SK-N-SH (cell line): ENCODE measurements at regions not wholly inside any gene's neighbourhood (a gene's known extent, or its start where the extent isn't known, plus 50 kb on each side); places are given as distances from the start of the nearest gene placed in this dataset.
A peak's percentile ranks its signal among the peaks of the same experiment; 100 is the strongest.

Experiments
- CTCF ChIA-PET: fragments of 300-600, 350-600 bp; formaldehyde crosslinking; extraction: SDS; loops from one replicate; lab custom pipeline; 2021; lab: Yijun Ruan, JAX
- POLR2A ChIA-PET: fragments of 350-600 bp; sonication (Branson Sonifier 250); formaldehyde crosslinking; extraction: SDS; loops from one replicate; lab custom pipeline; 2020; ENCODE audit warnings: antibody characterized with exemption, inconsistent platforms; lab: Yijun Ruan, JAX
- DNase-seq: peaks from one replicate; pipeline ENCODE4 v3.0.0; 2012
- H2AFZ ChIP-seq: fragments of 200-600 bp; sonication (generic); 2 replicates; pipeline ENCODE4 v1.8.1; 2016; ENCODE audit warnings: antibody characterized with exemption, mild to moderate bottlenecking, low read depth
- H3F3A ChIP-seq: fragments of 200-600 bp; sonication (generic); replicated peaks from 2 replicates; pipeline ENCODE3; 2016; ENCODE audit warnings: antibody characterized with exemption, mild to moderate bottlenecking; ENCODE audit not compliant: insufficient read depth
- H3K27ac ChIP-seq, 2 experiments: fragments of 200-500 bp in 1 of 2; fragments of 200-600 bp in 1 of 2; sonication (Bioruptor generic) in 1 of 2; sonication (generic), shearing (Covaris generic) in 1 of 2; 2 replicates each; pipeline versions ENCODE4 v1.5.1 to v1.6.1; 2014 to 2016; ENCODE audit warnings: low read depth in 2 of 2, inconsistent platforms in 1 of 2, low read length in 1 of 2, mild to moderate bottlenecking in 1 of 2, mixed read lengths in 1 of 2
- H3K27me3 ChIP-seq: fragments of 200-600 bp; sonication (generic), shearing (Covaris generic); 2 replicates; pipeline ENCODE4 v1.6.1; 2016; ENCODE audit warnings: mixed run types; ENCODE audit not compliant: insufficient read depth
- H3K36me3 ChIP-seq, 2 experiments: fragments of 200-500 bp in 1 of 2; fragments of 200-600 bp in 1 of 2; sonication (Bioruptor generic) in 1 of 2; sonication (generic) in 1 of 2; replicated peaks in 1 of 2; 2 replicates each; pipeline versions ENCODE3 to v1.5.1; 2014 to 2016; ENCODE audit warnings: low read length in 1 of 2, mild to moderate bottlenecking in 1 of 2; ENCODE audit not compliant: insufficient read depth in 2 of 2, control insufficient read depth in 1 of 2
- H3K4me1 ChIP-seq, 2 experiments: fragments of 200-500 bp in 1 of 2; fragments of 200-600 bp in 1 of 2; sonication (Bioruptor generic) in 1 of 2; sonication (generic), shearing (Covaris generic) in 1 of 2; 2 replicates each; pipeline versions ENCODE4 v1.5.1 to v1.6.1; 2014 to 2016; ENCODE audit warnings: low read depth in 1 of 2, low read length in 1 of 2, mixed run types in 1 of 2; ENCODE audit not compliant: insufficient read depth in 2 of 2, control insufficient read depth in 1 of 2
- H3K4me2 ChIP-seq: fragments of 200-600 bp; sonication (generic), shearing (Covaris generic); 2 replicates; pipeline ENCODE4 v1.6.1; 2017; ENCODE audit warnings: mixed run types
- H3K4me3 ChIP-seq, 2 experiments: fragments of 200-500 bp in 1 of 2; fragments of 200-600 bp in 1 of 2; sonication (Bioruptor generic) in 1 of 2; sonication (generic), shearing (Covaris generic) in 1 of 2; 2 replicates each; pipeline versions ENCODE4 v1.5.1 to v1.8.1; 2014 to 2016; ENCODE audit warnings: low read depth in 2 of 2, inconsistent platforms in 1 of 2, low read length in 1 of 2, mild to moderate bottlenecking in 1 of 2, mixed read lengths in 1 of 2, moderate library complexity in 1 of 2
- H3K79me2 ChIP-seq: fragments of 200-600 bp; sonication (generic); 2 replicates; pipeline ENCODE4 v1.8.1; 2017; ENCODE audit warnings: mild to moderate bottlenecking; ENCODE audit not compliant: insufficient read depth
- H3K9ac ChIP-seq: fragments of 200-600 bp; sonication (generic); 2 replicates; pipeline ENCODE4 v1.6.1; 2017; ENCODE audit warnings: mixed run types
- H3K9me2 ChIP-seq: fragments of 200-600 bp; sonication (generic); 2 replicates; pipeline ENCODE4 v1.6.1; 2017; ENCODE audit warnings: mixed run types
- H3K9me3 ChIP-seq: fragments of 200-600 bp; sonication (generic); 2 replicates; pipeline ENCODE4 v1.6.1; 2017; ENCODE audit warnings: mixed run types, mild to moderate bottlenecking, moderate library complexity
- H4K20me1 ChIP-seq: fragments of 200-600 bp; sonication (generic); 2 replicates; pipeline ENCODE4 v1.6.1; 2017; ENCODE audit warnings: mild to moderate bottlenecking, mixed run types; ENCODE audit not compliant: insufficient read depth
- CHD2 ChIP-seq: fragments of 150-350 bp; IDR thresholded peaks from 2 replicates; pipeline ENCODE4 v1.6.1; 2018; ENCODE audit warnings: low read length; ENCODE audit not compliant: partially characterized antibody
- CTCF ChIP-seq: fragments of 200-600 bp; sonication (generic); IDR thresholded peaks from 2 replicates; pipeline ENCODE4 v1.6.1; 2017; ENCODE audit warnings: antibody characterized with exemption, mild to moderate bottlenecking, moderate library complexity
- EP300 ChIP-seq, 2 experiments: IDR thresholded peaks; 2 replicates each; pipeline versions ENCODE4 v1.4.0 to v1.6.1; 2012; ENCODE audit warnings: borderline replicate concordance in 1 of 2, low read depth in 1 of 2, low read length in 1 of 2
- FOSL2 ChIP-seq: IDR thresholded peaks from 2 replicates; pipeline ENCODE4 v1.4.0; 2012; ENCODE audit warnings: low read depth, mild to moderate bottlenecking, moderate library complexity, borderline replicate concordance
- FOXM1 ChIP-seq: IDR thresholded peaks from 2 replicates; pipeline ENCODE4 v1.4.0; 2012; ENCODE audit warnings: low read depth, mild to moderate bottlenecking
- GABPA ChIP-seq: IDR thresholded peaks from 2 replicates; pipeline ENCODE4 v1.4.0; 2012; ENCODE audit warnings: low read depth, mild to moderate bottlenecking
- GATA2 ChIP-seq: sonication (generic); formaldehyde crosslinking; IDR thresholded peaks from 2 replicates; pipeline ENCODE4 v1.5.0; 2020; ENCODE audit warnings: mild to moderate bottlenecking, missing genetic modification reagents
- JUND ChIP-seq: IDR thresholded peaks from 2 replicates; pipeline ENCODE4 v1.4.0; 2012
- MAX ChIP-seq: IDR thresholded peaks from 2 replicates; pipeline ENCODE4 v1.4.0; 2012; ENCODE audit warnings: low read depth
- MEF2A ChIP-seq: IDR thresholded peaks from 2 replicates; pipeline ENCODE4 v1.4.0; 2012; ENCODE audit warnings: low read depth, borderline replicate concordance
- NRF1 ChIP-seq: IDR thresholded peaks from 2 replicates; pipeline ENCODE4 v1.6.1; 2012; ENCODE audit warnings: low read depth, mild to moderate bottlenecking, low read length
- RAD21 ChIP-seq: IDR thresholded peaks from 2 replicates; pipeline ENCODE4 v1.6.1; 2012; ENCODE audit warnings: mild to moderate bottlenecking, low read length
- REST ChIP-seq: IDR thresholded peaks from 2 replicates; pipeline ENCODE4 v1.6.1; 2012; ENCODE audit warnings: mild to moderate bottlenecking, low read depth, low read length, moderate library complexity
- SIN3A ChIP-seq: IDR thresholded peaks from 2 replicates; pipeline ENCODE4 v1.6.1; 2012; ENCODE audit warnings: low read depth, mild to moderate bottlenecking, low read length, moderate library complexity, borderline replicate concordance
- TAF1 ChIP-seq: IDR thresholded peaks from 2 replicates; pipeline ENCODE4 v1.6.1; 2012; ENCODE audit warnings: low read depth, mild to moderate bottlenecking, low read length, moderate library complexity, borderline replicate concordance
- USF1 ChIP-seq: IDR thresholded peaks from 2 replicates; pipeline ENCODE4 v1.4.0; 2012; ENCODE audit warnings: low read depth, borderline replicate concordance
- WGBS: methylation state at CpG from one replicate; pipeline ENCODE4 v1.1.6; 2017; ENCODE audit warnings: low lambda C conversion rate; 5-methylcytosine and 5-hydroxymethylcytosine counted together

GRCh38 chr16:16991711-16992110, 479.0 kb downstream of the XYLT1 start:
- no peaks in the 10 kb centered on the region for H3K9me2 ChIP-seq
- POLR2A ChIA-PET: no interaction called here
- H2AFZ ChIP-seq: no peak overlapping the region
- no peaks in the 10 kb centered on the region for H3K79me2 ChIP-seq
- CTCF ChIA-PET: interaction anchor here (0.8 to 1.1 kb wide), 2 partner anchors 16 to 202 kb away, joined by 3 read pairs; no protein-coding TSS in a partner anchor
- no peaks in the 10 kb centered on the region for H3K36me3 ChIP-seq
- H4K20me1 ChIP-seq: no peaks in the 10 kb centered on the region
- H3K4me1 ChIP-seq: peaks cover 0 to 5% of the 10 kb centered on the region in 2 experiments; a peak in 1 of 4 replicates
- no peak overlapping the region for H3K4me2 ChIP-seq
- H3K27ac ChIP-seq: no peak overlapping the region
- no peak for TF ChIP-seq GABPA
- TF ChIP-seq JUND: no peak
- no peak for TF ChIP-seq TAF1
- no peak for TF ChIP-seq NRF1
- TF ChIP-seq RAD21: peak; percentile 37
- H3F3A ChIP-seq: no peaks in the 10 kb centered on the region
- no peak overlapping the region for H3K9ac ChIP-seq
- H3K9me3 ChIP-seq: no peaks in the 10 kb centered on the region
- DNase-seq: no peak
- no peaks in the 10 kb centered on the region for H3K27me3 ChIP-seq
- WGBS: 63% methylated on average over 3 of the region's 4 CpGs
- no peak overlapping the region for H3K4me3 ChIP-seq

DNA sequence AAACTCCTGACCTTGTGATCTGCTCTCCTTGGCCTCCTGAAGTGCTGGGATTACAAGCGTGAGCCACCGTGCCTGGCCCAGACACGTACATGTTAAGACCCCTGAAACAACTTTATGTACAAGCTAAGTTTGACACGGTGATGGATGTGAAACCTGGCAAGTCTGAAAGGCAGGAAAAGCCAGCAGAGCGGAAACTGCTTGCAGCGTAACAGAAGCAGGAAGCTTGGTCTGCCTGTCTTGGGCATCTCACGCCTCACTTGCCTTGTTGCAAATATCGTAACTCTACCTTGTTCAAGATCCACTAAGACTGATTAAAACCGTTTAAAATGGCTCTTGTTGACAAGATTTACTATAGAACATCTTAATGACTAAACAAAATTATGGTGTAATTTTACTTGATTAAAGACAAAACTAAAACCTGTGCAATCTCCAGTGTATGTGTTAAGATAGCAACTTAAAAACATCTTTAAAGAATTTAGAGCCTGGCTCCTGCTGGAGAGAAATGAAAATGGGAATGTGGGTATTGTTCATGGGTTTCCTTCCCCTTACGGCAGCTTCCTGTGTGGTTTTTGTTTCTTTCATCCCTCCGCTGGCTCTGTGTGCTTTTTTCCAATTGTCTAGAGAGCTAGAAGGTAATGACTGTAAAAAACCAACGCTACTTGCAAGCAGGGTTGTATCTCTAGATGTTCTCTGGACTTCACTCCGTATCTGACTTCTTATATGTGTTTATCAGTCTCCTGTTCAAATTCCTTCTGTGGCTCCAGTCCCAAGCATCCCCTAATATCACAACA, 477.6 kb downstream of the XYLT1 start:
- Histone ChIP-seq H3K4me1 (peaks cover 0 to 9% of the 10 kb centered on the region in 2 experiments; a peak in 1 of 4 replicates), H3K27me3 (no peaks in the 10 kb centered on the region), H3K27ac (no peak overlapping the region), H3F3A (no peaks in the 10 kb centered on the region), H3K9ac (no peak overlapping the region), H3K9me2 (no peaks in the 10 kb centered on the region), H4K20me1 (no peaks in the 10 kb centered on the region), H3K9me3 (no peaks in the 10 kb centered on the region), H2AFZ (no peak overlapping the region), H3K4me2 (no peak overlapping the region), H3K4me3 (no peak overlapping the region), H3K36me3 (no peaks in the 10 kb centered on the region), H3K79me2 (no peaks in the 10 kb centered on the region)
- POLR2A ChIA-PET: no interaction called here
- TF ChIP-seq JUND (no peak), USF1 (no peak), GATA2 (no peak), REST (no peak), CTCF (no peak), EP300 (IDR thresholded peaks at IDR 0.05; ENCODE audit: borderline replicate concordance in 1 of 2, low read depth in 1 of 2, low read length in 1 of 2) (no peak), MEF2A (no peak), MAX (no peak), NRF1 (no peak), SIN3A (no peak), FOSL2 (no peak), FOXM1 (no peak), CHD2 (no peak)
- CTCF ChIA-PET: interaction anchor here (0.9 kb wide), 1 partner anchor 131 kb away, joined by 3 read pairs; no protein-coding TSS in a partner anchor
- DNase-seq: no peak
- 53% methylated on average over 13 of the region's 13 CpGs for WGBS
